ENCODE measurements at regions not wholly inside any gene's neighbourhood (a gene's known extent, or its start where the extent isn't known, plus 50 kb on each side); places are given as distances from the start of the nearest gene placed in this dataset.

DNA sequence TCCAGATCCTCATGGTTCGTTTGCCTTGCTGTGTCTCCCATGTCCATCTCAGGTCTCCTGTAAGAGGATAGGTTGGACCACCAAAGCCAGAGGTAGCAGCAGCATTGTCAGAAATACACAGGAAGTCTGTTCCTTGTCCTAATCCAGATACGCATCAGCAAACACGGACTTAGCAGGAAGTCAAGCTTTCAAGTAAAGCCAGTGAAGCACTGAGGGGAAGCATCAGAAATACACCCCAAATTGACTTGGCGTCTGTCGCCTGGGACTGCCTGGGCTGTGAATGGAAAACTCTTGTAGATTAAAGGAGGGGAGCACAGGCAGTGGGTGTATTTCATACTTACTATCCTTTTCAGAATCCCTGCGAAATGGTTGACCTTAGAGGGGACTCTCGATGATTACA, 171.3 kb downstream of the PSAT1 start:
- TF ChIP-seq, protein P1, sequence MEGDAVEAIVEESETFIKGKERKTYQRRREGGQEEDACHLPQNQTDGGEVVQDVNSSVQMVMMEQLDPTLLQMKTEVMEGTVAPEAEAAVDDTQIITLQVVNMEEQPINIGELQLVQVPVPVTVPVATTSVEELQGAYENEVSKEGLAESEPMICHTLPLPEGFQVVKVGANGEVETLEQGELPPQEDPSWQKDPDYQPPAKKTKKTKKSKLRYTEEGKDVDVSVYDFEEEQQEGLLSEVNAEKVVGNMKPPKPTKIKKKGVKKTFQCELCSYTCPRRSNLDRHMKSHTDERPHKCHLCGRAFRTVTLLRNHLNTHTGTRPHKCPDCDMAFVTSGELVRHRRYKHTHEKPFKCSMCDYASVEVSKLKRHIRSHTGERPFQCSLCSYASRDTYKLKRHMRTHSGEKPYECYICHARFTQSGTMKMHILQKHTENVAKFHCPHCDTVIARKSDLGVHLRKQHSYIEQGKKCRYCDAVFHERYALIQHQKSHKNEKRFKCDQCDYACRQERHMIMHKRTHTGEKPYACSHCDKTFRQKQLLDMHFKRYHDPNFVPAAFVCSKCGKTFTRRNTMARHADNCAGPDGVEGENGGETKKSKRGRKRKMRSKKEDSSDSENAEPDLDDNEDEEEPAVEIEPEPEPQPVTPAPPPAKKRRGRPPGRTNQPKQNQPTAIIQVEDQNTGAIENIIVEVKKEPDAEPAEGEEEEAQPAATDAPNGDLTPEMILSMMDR (IDR thresholded peaks at IDR 0.05; ENCODE audit: low read depth, low read length) = no peak
- no peak for TF ChIP-seq EZH2phosphoT487 (IDR thresholded peaks at IDR 0.05; ENCODE audit: low read depth)
